Mucosa of descending colon (tissue), 3 donors: ENCODE measurements at regions not wholly inside any gene's neighbourhood (a gene's known extent, or its start where the extent isn't known, plus 50 kb on each side); places are given as distances from the start of the nearest gene placed in this dataset.
A peak's percentile ranks its signal among the peaks of the same experiment; 100 is the strongest.
"Not testable (repeated sequence)": the region's sequence is repeated elsewhere in the genome, so short reads cannot be mapped to it uniquely, and the experiment has no call there.

ENCODE experiments used
- ATAC-seq: fragments of 200-7000 bp; cut with Tn5 transposase; one replicate; pipeline ENCODE4 v1.9.1; 2020; ENCODE audit warnings: mild to moderate bottlenecking, moderate library complexity
- DNase-seq, 3 donors: peaks; one replicate each; pipeline ENCODE4 v3.0.0-alpha.2; 2020
- H3K36me3 ChIP-seq: fragments of 200-600 bp; one replicate; pipeline ENCODE4 v1.8.0; 2021; ENCODE audit warnings: low read depth, mild to moderate bottlenecking
- H3K4me1 ChIP-seq: fragments of 200-600 bp; one replicate; pipeline ENCODE4 v1.8.0; 2021; ENCODE audit warnings: low read depth, mild to moderate bottlenecking
- H3K4me3 ChIP-seq: fragments of 200-600 bp; one replicate; pipeline ENCODE4 v1.8.0; 2021; ENCODE audit warnings: mild to moderate bottlenecking
- H3K9me3 ChIP-seq: fragments of 200-600 bp; one replicate; pipeline ENCODE4 v1.8.0; 2021; ENCODE audit warnings: mild to moderate bottlenecking
- CTCF ChIP-seq: fragments of 200-600 bp; IDR thresholded peaks from one replicate; pipeline ENCODE4 v1.8.0; 2022; ENCODE audit warnings: antibody characterized with exemption, mild to moderate bottlenecking
- intact Hi-C, 2 donors: fragments of 100-400 bp; cut with DNase I in 1 of 2; cut with micrococcal nuclease in 1 of 2; formaldehyde crosslinking; loops; one replicate each; pipeline versions ENCODE4 v1.11.0 to v1.11.1; 2022; cut with DNase I, micrococcal nuclease
- donor health status: DM: no; HTN: no; CAD: no; lungs with moderate emphysema.
- donor health status: DM: no; HTN: no; CAD: no.
- donor health status: DM: no; HTN: yes; CAD: no.

DNA sequence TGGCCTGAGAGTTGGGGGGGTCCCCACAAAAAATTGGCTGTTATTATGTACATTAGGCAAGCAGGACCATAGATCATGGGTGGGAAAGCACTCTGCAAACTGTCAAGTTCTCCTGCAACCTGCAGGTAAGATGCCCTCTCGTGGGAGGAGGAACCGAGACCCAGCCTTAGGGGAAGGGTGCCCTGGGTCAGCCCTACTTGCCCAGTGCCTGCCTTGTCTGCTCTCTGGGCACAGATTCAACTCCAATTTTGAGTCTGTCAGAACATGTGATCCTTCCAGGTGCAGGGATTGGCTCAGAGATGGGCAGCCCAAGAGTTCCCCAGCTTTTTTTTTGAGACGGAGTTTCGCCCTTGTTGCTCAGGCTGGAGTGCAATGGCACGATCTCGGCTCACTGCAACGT, 99.2 kb downstream of the PLXNA1 start:
- no peak for TF ChIP-seq CTCF
- H3K9me3 ChIP-seq: no peaks in the 10 kb centered on the region
- DNase-seq (no peak), ATAC-seq (no peak)
- H3K36me3 ChIP-seq: no peaks in the 10 kb centered on the region
- no peak overlapping the region for H3K4me3 ChIP-seq
- intact Hi-C loops: no loop called here
- no peaks in the 10 kb centered on the region for H3K4me1 ChIP-seq

DNA sequence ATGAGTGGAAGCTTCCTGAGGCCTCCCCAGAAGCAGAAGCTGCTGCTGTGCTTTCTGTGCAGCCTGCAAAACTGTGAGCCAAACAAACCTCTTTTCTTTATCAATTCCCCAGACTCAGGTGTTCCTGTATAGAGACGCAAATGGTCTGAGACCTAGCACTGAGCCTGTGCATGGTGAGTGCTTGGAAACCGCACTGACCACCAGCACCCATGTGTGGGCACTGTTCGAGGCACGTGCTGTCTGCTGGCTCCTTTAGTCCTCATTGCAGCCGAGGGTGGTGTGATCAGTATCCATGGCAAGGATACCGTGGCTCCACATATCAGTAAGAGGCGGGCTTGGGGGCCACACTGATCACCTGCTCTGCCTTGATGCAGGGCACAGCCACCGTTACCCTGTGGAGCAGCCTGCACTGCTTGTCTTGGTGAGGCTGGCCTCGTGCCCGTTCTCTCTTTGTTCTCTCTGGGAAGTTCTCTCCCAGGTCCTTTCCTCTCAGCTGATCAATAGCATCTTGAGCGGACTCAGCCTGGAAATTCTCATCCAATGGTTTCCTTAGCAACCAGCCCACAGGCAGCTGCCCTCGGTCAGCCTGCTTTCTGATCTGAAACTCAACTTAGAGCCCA, 101.0 kb downstream of the PLXNA1 start:
- DNase-seq (peak in 1 of 3 donors; percentile 17), ATAC-seq (no peak)
- intact Hi-C loops: no loop called here
- Histone ChIP-seq H3K4me1 (no peaks in the 10 kb centered on the region), H3K4me3 (no peak overlapping the region), H3K9me3 (no peaks in the 10 kb centered on the region), H3K36me3 (no peaks in the 10 kb centered on the region)
- no peak for TF ChIP-seq CTCF

GRCh38 chr3:127084401-127084990, 101.6 kb downstream of the PLXNA1 start:
- intact Hi-C loops: no loop called here

GRCh38 chr3:127085576-127085975, 102.7 kb downstream of the PLXNA1 start:
- intact Hi-C loops: no loop called here
- TF ChIP-seq CTCF: no peak

More at GRCh38 chr3:127084401-127084990, 101.6 kb downstream of the PLXNA1 start:
- no peaks in the 10 kb centered on the region for H3K4me1 ChIP-seq
- DNase-seq (peak in 1 of 3 donors; percentile 27), ATAC-seq (no peak)
- H3K36me3 ChIP-seq: no peaks in the 10 kb centered on the region
- H3K4me3 ChIP-seq: no peak overlapping the region
- no peaks in the 10 kb centered on the region for H3K9me3 ChIP-seq
- TF ChIP-seq CTCF: no peak

GRCh38 chr3:127086591-127086990, 103.7 kb downstream of the PLXNA1 start:
- H3K4me3 ChIP-seq, intact Hi-C loops, H3K36me3 ChIP-seq, H3K9me3 ChIP-seq, H3K4me1 ChIP-seq, ATAC-seq: not testable (repeated sequence)
- DNase-seq: peak in 1 of 3 donors; percentile 22

More at GRCh38 chr3:127085576-127085975, 102.7 kb downstream of the PLXNA1 start:
- Histone ChIP-seq H3K4me3 (no peak overlapping the region), H3K9me3 (no peaks in the 10 kb centered on the region), H3K4me1 (no peaks in the 10 kb centered on the region), H3K36me3 (no peaks in the 10 kb centered on the region)
- ATAC-seq (no peak), DNase-seq (peak in 1 of 3 donors; percentile 23)

DNA sequence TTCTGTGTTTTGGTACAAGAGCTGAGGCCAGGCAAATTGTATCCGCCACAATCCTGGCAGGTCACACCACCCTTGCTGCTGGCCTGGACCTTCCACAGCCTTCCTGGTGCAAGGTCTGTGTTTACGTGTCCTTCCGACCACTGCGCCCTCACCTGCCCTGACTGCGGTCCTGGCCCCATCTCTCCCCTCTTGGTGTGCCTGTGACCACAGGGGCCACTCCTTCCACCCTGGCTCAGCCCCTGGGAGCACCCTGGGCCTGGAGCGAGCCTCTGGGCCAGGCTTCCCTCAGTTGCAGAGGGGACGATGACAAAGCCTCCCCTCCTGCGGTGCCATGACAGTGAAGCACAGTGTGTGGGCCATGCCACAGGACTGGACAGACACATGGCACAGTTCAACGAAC, 104.5 kb downstream of the PLXNA1 start:
- no peaks in the 10 kb centered on the region for H3K36me3 ChIP-seq
- ATAC-seq: no peak
- no peak for TF ChIP-seq CTCF
- H3K9me3 ChIP-seq: no peaks in the 10 kb centered on the region
- peak in 1 of 3 donors; percentile 28 for DNase-seq
- H3K4me1 ChIP-seq: no peaks in the 10 kb centered on the region
- intact Hi-C loops: no loop called here
- H3K4me3 ChIP-seq: no peak overlapping the region
